Left ventricle myocardium inferior (tissue), 1 donor: ENCODE measurements at regions not wholly inside any gene's neighbourhood (a gene's known extent, or its start where the extent isn't known, plus 50 kb on each side); places are given as distances from the start of the nearest gene placed in this dataset.

Experiments used
- DNase-seq: peaks from one replicate; pipeline ENCODE4 v3.0.0-alpha.2; 2020
- H3K27ac ChIP-seq: fragments of 200-600 bp; replicated peaks from 2 replicates; pipeline ENCODE4 v1.8.0; 2021
- H3K27me3 ChIP-seq: fragments of 200-600 bp; 2 replicates; pipeline ENCODE4 v1.8.0; 2021; ENCODE audit warnings: low read depth
- H3K36me3 ChIP-seq: fragments of 200-600 bp; 2 replicates; pipeline ENCODE4 v1.8.0; 2021
- H3K4me1 ChIP-seq: fragments of 200-600 bp; 2 replicates; pipeline ENCODE4 v1.8.0; 2021
- H3K4me3 ChIP-seq: fragments of 200-600 bp; 2 replicates; pipeline ENCODE4 v1.8.0; 2021; ENCODE audit warnings: mild to moderate bottlenecking, moderate library complexity
- H3K9me3 ChIP-seq: fragments of 200-600 bp; replicated peaks from 2 replicates; pipeline ENCODE4 v1.8.0; 2021
- CTCF ChIP-seq: fragments of 200-600 bp; IDR thresholded peaks from 2 replicates; pipeline ENCODE4 v1.8.0; 2021; ENCODE audit warnings: antibody characterized with exemption, mild to moderate bottlenecking, borderline replicate concordance
- intact Hi-C: fragments of 100-400 bp; cut with micrococcal nuclease; formaldehyde crosslinking; loops from one replicate; pipeline ENCODE4 v1.11.0; 2022
- donor health status: DM: no; HTN: yes; CAD: no; lungs with severe emphysema.

- intact Hi-C loops = no loop called here
- TF ChIP-seq CTCF = no peak
- Histone ChIP-seq H3K4me1 (peaks cover 16% of the 10 kb centered on the region), H3K27me3 (no peaks in the 10 kb centered on the region), H3K27ac (no peak overlapping the region), H3K9me3 (no peaks in the 10 kb centered on the region), H3K36me3 (no peaks in the 10 kb centered on the region), H3K4me3 (no peak overlapping the region)
- no peak for DNase-seq
Observed at GRCh38 chr4:181659876-181660275, 583.3 kb upstream of the TENM3 start.

GRCh38 chr4:181661090-181661489 lies 582.1 kb upstream of the TENM3 start:
- no peaks in the 10 kb centered on the region for H3K27me3 ChIP-seq
- H3K4me1 ChIP-seq = peaks cover 16% of the 10 kb centered on the region
- H3K9me3 ChIP-seq = no peaks in the 10 kb centered on the region
- H3K27ac ChIP-seq = no peak overlapping the region
- no peaks in the 10 kb centered on the region for H3K36me3 ChIP-seq
- DNase-seq = no peak
- intact Hi-C loops = no loop called here
- no peak overlapping the region for H3K4me3 ChIP-seq
- no peak for TF ChIP-seq CTCF

GRCh38 chr4:181661923-181662322 lies 581.3 kb upstream of the TENM3 start:
- DNase-seq = no peak

GRCh38 chr4:181662383-181662782 lies 580.8 kb upstream of the TENM3 start:
- no peaks in the 10 kb centered on the region for H3K36me3 ChIP-seq
- intact Hi-C loops = no loop called here
- H3K9me3 ChIP-seq = no peaks in the 10 kb centered on the region
- H3K27me3 ChIP-seq = no peaks in the 10 kb centered on the region
- H3K4me1 ChIP-seq = peaks cover 16% of the 10 kb centered on the region
- H3K4me3 ChIP-seq = no peak overlapping the region
- no peak for DNase-seq
- H3K27ac ChIP-seq = no peak overlapping the region
- no peak for TF ChIP-seq CTCF

More at GRCh38 chr4:181661923-181662322, 581.3 kb upstream of the TENM3 start:
- peaks cover 16% of the 10 kb centered on the region for H3K4me1 ChIP-seq
- no peak for TF ChIP-seq CTCF
- intact Hi-C loops = no loop called here
- H3K27ac ChIP-seq = no peak overlapping the region
- no peaks in the 10 kb centered on the region for H3K9me3 ChIP-seq
- H3K4me3 ChIP-seq = no peak overlapping the region
- no peaks in the 10 kb centered on the region for H3K27me3 ChIP-seq
- no peaks in the 10 kb centered on the region for H3K36me3 ChIP-seq

- no peaks in the 10 kb centered on the region for H3K36me3 ChIP-seq
- no peak overlapping the region for H3K4me3 ChIP-seq
- no peaks in the 10 kb centered on the region for H3K27me3 ChIP-seq
- no peaks in the 10 kb centered on the region for H3K4me1 ChIP-seq
- DNase-seq = no peak
- H3K9me3 ChIP-seq = no peaks in the 10 kb centered on the region
- H3K27ac ChIP-seq = no peak overlapping the region
- no peak for TF ChIP-seq CTCF
- intact Hi-C loops = no loop called here
Observed at GRCh38 chr4:181670506-181670905, 572.7 kb upstream of the TENM3 start.

- Histone ChIP-seq H3K27me3 (no peaks in the 10 kb centered on the region), H3K36me3 (no peaks in the 10 kb centered on the region), H3K4me1 (no peaks in the 10 kb centered on the region), H3K4me3 (no peak overlapping the region), H3K27ac (no peak overlapping the region), H3K9me3 (no peaks in the 10 kb centered on the region)
- no peak for DNase-seq
- intact Hi-C loops = no loop called here
- no peak for TF ChIP-seq CTCF
Observed at GRCh38 chr4:181671672-181672071, 571.5 kb upstream of the TENM3 start.
